ENCODE measurements at regions not wholly inside any gene's neighbourhood (a gene's known extent, or its start where the extent isn't known, plus 50 kb on each side); places are given as distances from the start of the nearest gene placed in this dataset.
"Not testable (repeated sequence)": the region's sequence is repeated elsewhere in the genome, so short reads cannot be mapped to it uniquely, and the experiment has no call there.

- no peaks in the 10 kb centered on the region for H3K4me1 Mint-ChIP-seq
- H3K27me3 Mint-ChIP-seq = no peaks in the 10 kb centered on the region
- no peaks in the 10 kb centered on the region for H3K36me3 Mint-ChIP-seq
- no peak overlapping the region for H3K27ac Mint-ChIP-seq
- POLR2A ChIA-PET = no interaction called here
- ATAC-seq (ENCODE audit: low read depth) (no peak), DNase-seq (no peak)
- H3K4me3 Mint-ChIP-seq = no peak overlapping the region
- peaks cover 2% of the 10 kb centered on the region for H3K9me3 Mint-ChIP-seq
Observed at GRCh38 chr6:66265737-66266136, 558.7 kb upstream of the EYS start.

- Mint-ChIP-seq H3K27me3 (no peaks in the 10 kb centered on the region), H3K9me3 (peaks cover 4% of the 10 kb centered on the region), H3K4me3 (no peak overlapping the region), H3K4me1 (no peaks in the 10 kb centered on the region), H3K27ac (no peak overlapping the region), H3K36me3 (no peaks in the 10 kb centered on the region)
- POLR2A ChIA-PET = no interaction called here
- ATAC-seq (ENCODE audit: low read depth) = no peak
- no peak for DNase-seq
Observed at GRCh38 chr6:66264376-66264775, 557.4 kb upstream of the EYS start.

- ATAC-seq (ENCODE audit: low read depth); H3K9me3 Mint-ChIP-seq; H3K27ac Mint-ChIP-seq; H3K4me1 Mint-ChIP-seq; POLR2A ChIA-PET; H3K36me3 Mint-ChIP-seq; H3K27me3 Mint-ChIP-seq; DNase-seq; H3K4me3 Mint-ChIP-seq: not testable (repeated sequence)
Observed at GRCh38 chr6:66258731-66259487, 551.9 kb upstream of the EYS start.

GRCh38 chr6:66245231-66245630, 538.2 kb upstream of the EYS start:
- ATAC-seq (ENCODE audit: low read depth) (no peak), DNase-seq (no peak)
- H3K36me3 Mint-ChIP-seq = no peaks in the 10 kb centered on the region
- H3K9me3 Mint-ChIP-seq = peaks cover 8% of the 10 kb centered on the region
- no peaks in the 10 kb centered on the region for H3K4me1 Mint-ChIP-seq
- no peak overlapping the region for H3K4me3 Mint-ChIP-seq
- H3K27me3 Mint-ChIP-seq = no peaks in the 10 kb centered on the region
- H3K27ac Mint-ChIP-seq = no peak overlapping the region
- POLR2A ChIA-PET = no interaction called here

- DNase-seq = no peak
- Mint-ChIP-seq H3K36me3 (no peaks in the 10 kb centered on the region), H3K27ac (no peak overlapping the region), H3K27me3 (no peaks in the 10 kb centered on the region), H3K4me3 (no peak overlapping the region), H3K4me1 (no peaks in the 10 kb centered on the region), H3K9me3 (no peaks in the 10 kb centered on the region)
- no peak for ATAC-seq (ENCODE audit: low read depth)
- POLR2A ChIA-PET = no interaction called here
Observed at GRCh38 chr6:66238851-66239250, 531.8 kb upstream of the EYS start.

- Mint-ChIP-seq H3K4me1 (no peaks in the 10 kb centered on the region), H3K4me3 (no peak overlapping the region), H3K27me3 (no peaks in the 10 kb centered on the region), H3K9me3 (no peaks in the 10 kb centered on the region), H3K27ac (no peak overlapping the region), H3K36me3 (no peaks in the 10 kb centered on the region)
- POLR2A ChIA-PET = no interaction called here
- DNase-seq (no peak), ATAC-seq (ENCODE audit: low read depth) (no peak)
Observed at GRCh38 chr6:66232890-66233289, 525.9 kb upstream of the EYS start.

GRCh38 chr6:66230591-66230990, 523.6 kb upstream of the EYS start:
- Mint-ChIP-seq H3K27ac (no peak overlapping the region), H3K4me3 (no peak overlapping the region), H3K9me3 (no peaks in the 10 kb centered on the region), H3K4me1 (no peaks in the 10 kb centered on the region), H3K27me3 (no peaks in the 10 kb centered on the region), H3K36me3 (no peaks in the 10 kb centered on the region)
- DNase-seq (no peak), ATAC-seq (ENCODE audit: low read depth) (no peak)
- POLR2A ChIA-PET = no interaction called here

- POLR2A ChIA-PET = no interaction called here
- DNase-seq (no peak), ATAC-seq (ENCODE audit: low read depth) (no peak)
- no peaks in the 10 kb centered on the region for H3K4me1 Mint-ChIP-seq
- H3K36me3 Mint-ChIP-seq = no peaks in the 10 kb centered on the region
- no peaks in the 10 kb centered on the region for H3K27me3 Mint-ChIP-seq
- no peaks in the 10 kb centered on the region for H3K9me3 Mint-ChIP-seq
- no peak overlapping the region for H3K4me3 Mint-ChIP-seq
- H3K27ac Mint-ChIP-seq = no peak overlapping the region
Observed at GRCh38 chr6:66226109-66226508, 519.1 kb upstream of the EYS start.

- Mint-ChIP-seq H3K4me1 (no peaks in the 10 kb centered on the region), H3K9me3 (peaks cover 5% of the 10 kb centered on the region), H3K27ac (no peak overlapping the region), H3K36me3 (no peaks in the 10 kb centered on the region), H3K4me3 (no peak overlapping the region), H3K27me3 (no peaks in the 10 kb centered on the region)
- DNase-seq (no peak), ATAC-seq (ENCODE audit: low read depth) (no peak)
- POLR2A ChIA-PET = interaction anchor here (0.6 kb wide), 1 partner anchor 19 kb away, joined by 3 read pairs; no protein-coding TSS in a partner anchor
Observed at GRCh38 chr6:66210964-66211363, 503.9 kb upstream of the EYS start.

GRCh38 chr6:66200390-66200789, 493.4 kb upstream of the EYS start:
- Mint-ChIP-seq H3K9me3 (peaks cover 1% of the 10 kb centered on the region), H3K36me3 (no peaks in the 10 kb centered on the region)

GRCh38 chr6:66199171-66199570, 492.1 kb upstream of the EYS start:
- H3K27me3 Mint-ChIP-seq = no peaks in the 10 kb centered on the region
- no peak overlapping the region for H3K27ac Mint-ChIP-seq
- H3K4me3 Mint-ChIP-seq = no peak overlapping the region
- no peak for ATAC-seq (ENCODE audit: low read depth)
- no peaks in the 10 kb centered on the region for H3K36me3 Mint-ChIP-seq
- H3K9me3 Mint-ChIP-seq = peaks cover 1% of the 10 kb centered on the region
- H3K4me1 Mint-ChIP-seq = no peaks in the 10 kb centered on the region
- no peak for DNase-seq
- POLR2A ChIA-PET = no interaction called here

More at GRCh38 chr6:66200390-66200789, 493.4 kb upstream of the EYS start:
- Mint-ChIP-seq H3K4me1 (no peaks in the 10 kb centered on the region), H3K27me3 (no peaks in the 10 kb centered on the region), H3K4me3 (no peak overlapping the region), H3K27ac (no peak overlapping the region)
- no peak for ATAC-seq (ENCODE audit: low read depth)
- POLR2A ChIA-PET = no interaction called here
- no peak for DNase-seq

- ATAC-seq (ENCODE audit: low read depth) (no peak), DNase-seq (no peak)
- Mint-ChIP-seq H3K4me3 (no peak overlapping the region), H3K9me3 (peaks cover 1% of the 10 kb centered on the region), H3K27ac (no peak overlapping the region), H3K36me3 (no peaks in the 10 kb centered on the region), H3K27me3 (no peaks in the 10 kb centered on the region), H3K4me1 (no peaks in the 10 kb centered on the region)
- POLR2A ChIA-PET = no interaction called here
Observed at GRCh38 chr6:66198062-66198624, 491.1 kb upstream of the EYS start.

GRCh38 chr6:66190858-66191257, 483.8 kb upstream of the EYS start:
- POLR2A ChIA-PET = no interaction called here
- ATAC-seq (ENCODE audit: low read depth) = no peak

GRCh38 chr6:66189915-66190314, 482.9 kb upstream of the EYS start:
- no peaks in the 10 kb centered on the region for H3K36me3 Mint-ChIP-seq
- DNase-seq (no peak), ATAC-seq (ENCODE audit: low read depth) (no peak)
- POLR2A ChIA-PET = no interaction called here
- H3K4me3 Mint-ChIP-seq = no peak overlapping the region
- H3K27ac Mint-ChIP-seq = no peak overlapping the region
- no peaks in the 10 kb centered on the region for H3K4me1 Mint-ChIP-seq
- peaks cover 6% of the 10 kb centered on the region for H3K9me3 Mint-ChIP-seq
- H3K27me3 Mint-ChIP-seq = no peaks in the 10 kb centered on the region

More at GRCh38 chr6:66190858-66191257, 483.8 kb upstream of the EYS start:
- H3K36me3 Mint-ChIP-seq = no peaks in the 10 kb centered on the region
- no peak overlapping the region for H3K4me3 Mint-ChIP-seq
- no peak overlapping the region for H3K27ac Mint-ChIP-seq
- no peak for DNase-seq
- no peaks in the 10 kb centered on the region for H3K27me3 Mint-ChIP-seq
- peaks cover 6% of the 10 kb centered on the region for H3K9me3 Mint-ChIP-seq
- H3K4me1 Mint-ChIP-seq = no peaks in the 10 kb centered on the region
